ENCODE measurements at regions not wholly inside any gene's neighbourhood (a gene's known extent, or its start where the extent isn't known, plus 50 kb on each side); places are given as distances from the start of the nearest gene placed in this dataset.
"Not testable (repeated sequence)": the region's sequence is repeated elsewhere in the genome, so short reads cannot be mapped to it uniquely, and the experiment has no call there.

GRCh38 chr2:181737302-181737701 lies 57.0 kb upstream of the NEUROD1 start:
- not testable (repeated sequence) for DNase-seq

GRCh38 chr2:181738074-181738473 lies 57.8 kb upstream of the NEUROD1 start:
- DNase-seq: peak in 1 of 2 donors; percentile 21

GRCh38 chr2:181738563-181738962 lies 58.2 kb upstream of the NEUROD1 start:
- DNase-seq: no peak

GRCh38 chr2:181741756-181742155 lies 61.4 kb upstream of the NEUROD1 start:
- no peak for DNase-seq

GRCh38 chr2:181742361-181742760 lies 62.0 kb upstream of the NEUROD1 start:
- DNase-seq: no peak

- DNase-seq: peak in 1 of 2 donors; percentile 74
These were observed 62.8 kb upstream of the NEUROD1 start for GRCh38 chr2:181742922-181743722.

- no peak for DNase-seq
These were observed 63.4 kb upstream of the NEUROD1 start for GRCh38 chr2:181743723-181744031.

- DNase-seq: no peak
These were observed 65.7 kb upstream of the NEUROD1 start for GRCh38 chr2:181745796-181746540.

GRCh38 chr2:181746844-181747243 lies 66.5 kb upstream of the NEUROD1 start:
- DNase-seq: no peak

- no peak for DNase-seq
These were observed 70.0 kb upstream of the NEUROD1 start for GRCh38 chr2:181750305-181750704.

GRCh38 chr2:181751266-181752030 lies 71.1 kb upstream of the NEUROD1 start:
- DNase-seq: no peak

GRCh38 chr2:181752301-181752700 lies 72.0 kb upstream of the NEUROD1 start:
- DNase-seq: no peak

GRCh38 chr2:181753686-181754085 lies 73.4 kb upstream of the NEUROD1 start:
- no peak for DNase-seq

GRCh38 chr2:181754105-181754504 lies 73.8 kb upstream of the NEUROD1 start:
- DNase-seq: no peak

- no peak for DNase-seq
These were observed 74.9 kb upstream of the NEUROD1 start for GRCh38 chr2:181755181-181755580.

GRCh38 chr2:181760521-181760920 lies 80.2 kb upstream of the NEUROD1 start:
- DNase-seq: no peak

- DNase-seq: no peak
These were observed 80.9 kb upstream of the NEUROD1 start for GRCh38 chr2:181761175-181761574.

- DNase-seq: no peak
These were observed 81.7 kb upstream of the NEUROD1 start for GRCh38 chr2:181762000-181762399.

- no peak for DNase-seq
These were observed 82.5 kb upstream of the NEUROD1 start for GRCh38 chr2:181762848-181763247.

GRCh38 chr2:181763423-181763822 lies 83.1 kb upstream of the NEUROD1 start:
- no peak for DNase-seq

GRCh38 chr2:181764095-181764963 lies 84.0 kb upstream of the NEUROD1 start:
- peak in 1 of 2 donors; percentile 79 for DNase-seq

GRCh38 chr2:181766129-181766528 lies 85.8 kb upstream of the NEUROD1 start:
- DNase-seq: no peak

GRCh38 chr2:181770150-181770549 lies 89.8 kb upstream of the NEUROD1 start:
- no peak for DNase-seq

All from bone marrow (tissue), 2 donors.